Stimulated activated CD4-positive, alpha-beta T cell treated with anti-CD3 and anti-CD28 coated beads, Interleukin-2, amount 100 ng/mL, for 24 hours (primary cell): ENCODE measurements at regions not wholly inside any gene's neighbourhood (a gene's known extent, or its start where the extent isn't known, plus 50 kb on each side); places are given as distances from the start of the nearest gene placed in this dataset.
"Not testable (repeated sequence)": the region's sequence is repeated elsewhere in the genome, so short reads cannot be mapped to it uniquely, and the experiment has no call there.

ENCODE experiments used
- DNase-seq, 2 donors: peaks; one replicate each; pipeline ENCODE4 v3.0.0-alpha.2; 2020

GRCh38 chr20:22058746-22059145 lies 353.3 kb downstream of the PAX1 start:
- no peak for DNase-seq

GRCh38 chr20:22055981-22056380 lies 350.5 kb downstream of the PAX1 start:
- DNase-seq = no peak

- no peak for DNase-seq
Observed at GRCh38 chr20:22052025-22052650, 346.7 kb downstream of the PAX1 start.

- DNase-seq = not testable (repeated sequence)
Observed at GRCh38 chr20:22045956-22046507, 340.6 kb downstream of the PAX1 start.

- no peak for DNase-seq
Observed at GRCh38 chr20:22027423-22027822, 322.0 kb downstream of the PAX1 start.

- no peak for DNase-seq
Observed at GRCh38 chr20:22020201-22020600, 314.7 kb downstream of the PAX1 start.

GRCh38 chr20:22008456-22008855 lies 303.0 kb downstream of the PAX1 start:
- no peak for DNase-seq

- DNase-seq = no peak
Observed at GRCh38 chr20:22006306-22006705, 300.8 kb downstream of the PAX1 start.

GRCh38 chr20:22005535-22005934 lies 300.1 kb downstream of the PAX1 start:
- no peak for DNase-seq

- DNase-seq = no peak
Observed at GRCh38 chr20:22004946-22005345, 299.5 kb downstream of the PAX1 start.

- DNase-seq = no peak
Observed at GRCh38 chr20:22003680-22004079, 298.2 kb downstream of the PAX1 start.

GRCh38 chr20:22001886-22002285 lies 296.4 kb downstream of the PAX1 start:
- DNase-seq = no peak

GRCh38 chr20:21995461-21995860 lies 290.0 kb downstream of the PAX1 start:
- DNase-seq = no peak

GRCh38 chr20:21994203-21994602 lies 288.7 kb downstream of the PAX1 start:
- no peak for DNase-seq

- DNase-seq = no peak
Observed at GRCh38 chr20:21982559-21982958, 277.1 kb downstream of the PAX1 start.

- no peak for DNase-seq
Observed at GRCh38 chr20:21981597-21982344, 276.3 kb downstream of the PAX1 start.

GRCh38 chr20:21981179-21981578 lies 275.7 kb downstream of the PAX1 start:
- no peak for DNase-seq

- DNase-seq = no peak
Observed at GRCh38 chr20:21971436-21971835, 266.0 kb downstream of the PAX1 start.

GRCh38 chr20:21968486-21968885 lies 263.0 kb downstream of the PAX1 start:
- no peak for DNase-seq

GRCh38 chr20:21967481-21967880 lies 262.0 kb downstream of the PAX1 start:
- DNase-seq = no peak

- no peak for DNase-seq
Observed at GRCh38 chr20:21956591-21956990, 251.1 kb downstream of the PAX1 start.

GRCh38 chr20:21947406-21947805 lies 241.9 kb downstream of the PAX1 start:
- DNase-seq = no peak

GRCh38 chr20:21944227-21944626 lies 238.8 kb downstream of the PAX1 start:
- DNase-seq = no peak
